HepG2 (cell line): ENCODE measurements at regions not wholly inside any gene's neighbourhood (a gene's known extent, or its start where the extent isn't known, plus 50 kb on each side); places are given as distances from the start of the nearest gene placed in this dataset.

Source experiments
- ATAC-seq: fragments of 200-7000 bp; cut with Tn5 transposase; 3 replicates; pipeline ENCODE4 v1.9.1; 2020; ENCODE audit warnings: mild to moderate bottlenecking, moderate library complexity
- BruUV-seq: library from RNA; stranded (reverse); fragments of 400-500 nt; replicated peaks from 2 replicates; lab custom pipeline; 2021; lab: Mats Ljungman, UMichigan
- CTCF ChIA-PET: fragments of 300-600 bp; formaldehyde crosslinking; extraction: SDS; loops from one replicate; lab custom pipeline; 2021; ENCODE audit warnings: low total read pairs, inconsistent platforms, low intra/inter-chr PET ratio; lab: Yijun Ruan, JAX
- POLR2A ChIA-PET: fragments of 350-600 bp; sonication (Branson Sonifier 250); formaldehyde crosslinking; loops from one replicate; lab custom pipeline; 2020; ENCODE audit warnings: antibody characterized with exemption, inconsistent platforms; lab: Yijun Ruan, JAX
- DNase-seq: peaks from one replicate; pipeline ENCODE4 v3.0.0-alpha.2; 2015; ENCODE audit warnings: low spot score
- FAIRE-seq: peaks from 3 replicates; lab custom pipeline; 2011; peaks lifted over from hg19 to GRCh38; lab: Jason Lieb, UNC
- H2AFZ ChIP-seq: one replicate; pipeline ENCODE4 v1.6.1; 2011; ENCODE audit warnings: low read length, inconsistent platforms
- H3K27ac ChIP-seq: fragments of 300-600 bp; 3 replicates; pipeline ENCODE4 v1.8.0; 2011; ENCODE audit warnings: mixed run types, mild to moderate bottlenecking, mixed read lengths, low read length, inconsistent platforms; ENCODE audit not compliant: insufficient read depth; ENCODE audit errors: extremely low read length
- H3K27me3 ChIP-seq, 2 experiments: fragments of 200-600 bp in 1 of 2; 2 replicates in 1 of 2; 3 replicates in 1 of 2; pipeline versions ENCODE4 v1.6.0 to v1.8.0; 2011; ENCODE audit warnings: low read length in 2 of 2, mild to moderate bottlenecking in 2 of 2, moderate library complexity in 2 of 2, inconsistent platforms in 1 of 2; ENCODE audit not compliant: insufficient read depth in 2 of 2, control insufficient read depth in 1 of 2
- H3K36me3 ChIP-seq, 2 experiments: fragments of 200-600 bp in 1 of 2; replicated peaks in 1 of 2; 2 replicates in 1 of 2; 3 replicates in 1 of 2; pipeline versions ENCODE4 v1.5.1 to v1.8.0; 2011; ENCODE audit warnings: low read length in 2 of 2, inconsistent platforms in 1 of 2; ENCODE audit not compliant: insufficient read depth in 2 of 2, control insufficient read depth in 1 of 2
- H3K4me1 ChIP-seq: 2 replicates; pipeline ENCODE4 v1.5.1; 2012; ENCODE audit warnings: low read length, inconsistent platforms; ENCODE audit not compliant: insufficient read depth
- H3K4me2 ChIP-seq: 2 replicates; pipeline ENCODE4 v1.6.0; 2011; ENCODE audit warnings: low read depth, low read length, inconsistent platforms
- H3K4me3 ChIP-seq, 3 experiments: fragments of 200-600 bp in 1 of 3; sonication (generic), shearing (Covaris generic) in 1 of 3; replicated peaks in 1 of 3; 2 replicates each; pipeline ENCODE4 v1.5.1; 2011 to 2016; ENCODE audit warnings: low read length in 3 of 3, inconsistent platforms in 2 of 3, low read depth in 2 of 3, mild to moderate bottlenecking in 2 of 3, control low read depth in 1 of 3, mixed read lengths in 1 of 3; ENCODE audit not compliant: insufficient read depth in 1 of 3
- H3K79me2 ChIP-seq: one replicate; pipeline ENCODE4 v1.6.1; 2011; ENCODE audit warnings: low read length, inconsistent platforms; ENCODE audit not compliant: insufficient read depth
- H3K9ac ChIP-seq: 2 replicates; pipeline ENCODE4 v1.6.0; 2011; ENCODE audit warnings: mild to moderate bottlenecking, low read depth, low read length, inconsistent platforms; ENCODE audit not compliant: insufficient read depth
- H3K9me3 ChIP-seq: 2 replicates; pipeline ENCODE4 v1.5.1; 2012; ENCODE audit warnings: mild to moderate bottlenecking, low read length
- H4K20me1 ChIP-seq: 2 replicates; pipeline ENCODE4 v1.6.0; 2011; ENCODE audit warnings: inconsistent platforms, mild to moderate bottlenecking, low read length, moderate library complexity; ENCODE audit not compliant: insufficient read depth
- BRD4 ChIP-seq: sonication (generic); formaldehyde crosslinking; IDR thresholded peaks from 2 replicates; pipeline ENCODE4 v1.4.0; 2020; ENCODE audit warnings: missing genetic modification reagents
- CHD2 ChIP-seq: IDR thresholded peaks from 2 replicates; pipeline ENCODE4 v1.6.1; 2011; ENCODE audit warnings: low read depth, low read length, improper control_type of control experiment
- MBD4 ChIP-seq: IDR thresholded peaks from 2 replicates; pipeline ENCODE4 v1.6.1; 2012; ENCODE audit warnings: low read length, inconsistent platforms, borderline replicate concordance
- MEF2D ChIP-seq: sonication (generic); formaldehyde crosslinking; IDR thresholded peaks from 2 replicates; pipeline ENCODE4 v1.5.1; 2020; ENCODE audit warnings: mild to moderate bottlenecking, missing genetic modification reagents
- PHF5A ChIP-seq: IDR thresholded peaks from one replicate; pipeline ENCODE4 v1.6.1; 2018; ENCODE audit warnings: low read depth, missing genetic modification reagents; ENCODE audit not compliant: unreplicated experiment
- SNRNP70 ChIP-seq: fragments of 200-400 bp; formaldehyde crosslinking; IDR thresholded peaks from 2 replicates; pipeline ENCODE4 v1.6.1; 2017; ENCODE audit warnings: mild to moderate bottlenecking, low read depth, low read length, moderate library complexity
- SRF ChIP-seq: IDR thresholded peaks from 2 replicates; pipeline ENCODE4 v1.6.1; 2011; ENCODE audit warnings: mild to moderate bottlenecking, low read depth, low read length, moderate library complexity
- ZNF121 ChIP-seq: sonication (generic); formaldehyde crosslinking; IDR thresholded peaks from 2 replicates; pipeline ENCODE4 v1.5.0; 2020; ENCODE audit warnings: mild to moderate bottlenecking, missing genetic modification reagents
- ZNF556 ChIP-seq: sonication (generic); formaldehyde crosslinking; IDR thresholded peaks from 2 replicates; pipeline ENCODE4 v1.4.0; 2020; ENCODE audit warnings: mild to moderate bottlenecking, missing genetic modification reagents, borderline replicate concordance
- ZNF672 ChIP-seq: sonication (generic); formaldehyde crosslinking; IDR thresholded peaks from 2 replicates; pipeline ENCODE4 v1.8.1; 2022; ENCODE audit warnings: missing genetic modification reagents
- ZNF766 ChIP-seq: sonication (generic); formaldehyde crosslinking; IDR thresholded peaks from 2 replicates; pipeline ENCODE4 v1.5.0; 2020; ENCODE audit warnings: missing genetic modification reagents, borderline replicate concordance
- ZNF772 ChIP-seq: sonication (generic); formaldehyde crosslinking; IDR thresholded peaks from 2 replicates; pipeline ENCODE4 v1.5.0; 2020; ENCODE audit warnings: mild to moderate bottlenecking, missing genetic modification reagents
- ZNF883 ChIP-seq: sonication (generic); formaldehyde crosslinking; IDR thresholded peaks from 2 replicates; pipeline ENCODE4 v1.5.1; 2020; ENCODE audit warnings: mild to moderate bottlenecking, missing genetic modification reagents; ENCODE audit errors: not compliant biosample characterization
- in situ Hi-C: cut with HindIII; loops from 2 replicates; pipeline ENCODE4 v1.10.0; 2017; ENCODE audit warnings: low pct_unique_long_range_greater_than_20kb; ENCODE audit not compliant: extremely low pct_ligation_motif_present
- intact Hi-C: fragments of 100-400 bp; cut with micrococcal nuclease; formaldehyde crosslinking; loops from one replicate; pipeline ENCODE4 v1.10.0; 2022; ENCODE audit not compliant: unreplicated experiment
- TF ChIP-seq, protein P1 (sequence below): sonication (generic); formaldehyde crosslinking; conservative IDR thresholded peaks from 2 replicates; pipeline ENCODE4 v1.5.0; 2020; ENCODE audit warnings: missing genetic modification reagents
- TF ChIP-seq, protein P2 (sequence below): sonication (generic); formaldehyde crosslinking; IDR thresholded peaks from 2 replicates; pipeline ENCODE4 v1.5.0; 2020; ENCODE audit warnings: missing genetic modification reagents

DNA sequence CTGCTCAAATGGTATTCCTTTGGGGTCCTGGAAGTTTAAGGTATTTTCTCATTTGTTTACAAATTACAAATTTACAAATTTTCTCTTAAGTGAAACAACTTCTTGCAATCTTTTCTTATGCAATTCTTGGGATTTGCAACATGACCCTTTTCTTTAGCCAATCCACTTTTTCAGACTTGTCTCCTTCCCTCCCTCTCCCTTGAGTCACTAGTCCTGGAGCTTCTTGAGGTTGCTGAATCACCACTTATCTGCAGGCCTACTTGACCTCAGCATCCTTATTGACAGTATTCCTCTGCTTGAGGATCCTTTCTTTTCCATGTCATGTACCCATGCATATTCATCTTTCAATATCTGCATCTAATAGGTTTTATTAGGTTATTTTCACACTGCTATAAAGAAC, 302.8 kb upstream of the ADAMTS5 start:
- no peak for TF ChIP-seq ZNF672
- no peak for TF ChIP-seq ZNF556 (CRISPR knock-in tag)
- TF ChIP-seq BRD4 (CRISPR knock-in tag): no peak
- no peak for TF ChIP-seq ZNF883 (CRISPR knock-in tag)
- no peak for TF ChIP-seq ZNF772 (CRISPR knock-in tag)
- TF ChIP-seq, protein P1, sequence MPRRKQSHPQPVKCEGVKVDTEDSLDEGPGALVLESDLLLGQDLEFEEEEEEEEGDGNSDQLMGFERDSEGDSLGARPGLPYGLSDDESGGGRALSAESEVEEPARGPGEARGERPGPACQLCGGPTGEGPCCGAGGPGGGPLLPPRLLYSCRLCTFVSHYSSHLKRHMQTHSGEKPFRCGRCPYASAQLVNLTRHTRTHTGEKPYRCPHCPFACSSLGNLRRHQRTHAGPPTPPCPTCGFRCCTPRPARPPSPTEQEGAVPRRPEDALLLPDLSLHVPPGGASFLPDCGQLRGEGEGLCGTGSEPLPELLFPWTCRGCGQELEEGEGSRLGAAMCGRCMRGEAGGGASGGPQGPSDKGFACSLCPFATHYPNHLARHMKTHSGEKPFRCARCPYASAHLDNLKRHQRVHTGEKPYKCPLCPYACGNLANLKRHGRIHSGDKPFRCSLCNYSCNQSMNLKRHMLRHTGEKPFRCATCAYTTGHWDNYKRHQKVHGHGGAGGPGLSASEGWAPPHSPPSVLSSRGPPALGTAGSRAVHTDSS (CRISPR knock-in tag): no peak
- no peak for TF ChIP-seq MBD4
- no peak for TF ChIP-seq ZNF121 (CRISPR knock-in tag)
- no peak for TF ChIP-seq SRF
- no peak for TF ChIP-seq CHD2
- TF ChIP-seq SNRNP70: no peak
- TF ChIP-seq ZNF766: no peak
- TF ChIP-seq, protein P2, sequence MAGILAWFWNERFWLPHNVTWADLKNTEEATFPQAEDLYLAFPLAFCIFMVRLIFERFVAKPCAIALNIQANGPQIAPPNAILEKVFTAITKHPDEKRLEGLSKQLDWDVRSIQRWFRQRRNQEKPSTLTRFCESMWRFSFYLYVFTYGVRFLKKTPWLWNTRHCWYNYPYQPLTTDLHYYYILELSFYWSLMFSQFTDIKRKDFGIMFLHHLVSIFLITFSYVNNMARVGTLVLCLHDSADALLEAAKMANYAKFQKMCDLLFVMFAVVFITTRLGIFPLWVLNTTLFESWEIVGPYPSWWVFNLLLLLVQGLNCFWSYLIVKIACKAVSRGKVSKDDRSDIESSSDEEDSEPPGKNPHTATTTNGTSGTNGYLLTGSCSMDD (CRISPR knock-in tag): no peak
- TF ChIP-seq MEF2D: no peak
- no peak for TF ChIP-seq PHF5A
- no peak overlapping the region for H3K4me2 ChIP-seq
- POLR2A ChIA-PET: no interaction called here
- H3K27ac ChIP-seq: no peak overlapping the region
- ATAC-seq (no peak), DNase-seq (no peak), FAIRE-seq (no peak)
- BruUV-seq: no TSS peak
- H3K27me3 ChIP-seq: no peaks in the 10 kb centered on the region
- H3K9me3 ChIP-seq: peaks cover 84% of the 10 kb centered on the region
- no peaks in the 10 kb centered on the region for H3K79me2 ChIP-seq
- H4K20me1 ChIP-seq: no peaks in the 10 kb centered on the region
- no peak overlapping the region for H3K9ac ChIP-seq
- in situ Hi-C loops (no loop called here), intact Hi-C loops (no loop called here)
- no peak overlapping the region for H3K4me3 ChIP-seq
- H3K36me3 ChIP-seq: no peaks in the 10 kb centered on the region
- no peaks in the 10 kb centered on the region for H3K4me1 ChIP-seq
- no peak overlapping the region for H2AFZ ChIP-seq
- CTCF ChIA-PET: no interaction called here
